AG04449 (cell line): ENCODE measurements at regions not wholly inside any gene's neighbourhood (a gene's known extent, or its start where the extent isn't known, plus 50 kb on each side); places are given as distances from the start of the nearest gene placed in this dataset.

ENCODE experiments used
- CTCF ChIA-PET: fragments of 350-600 bp; formaldehyde crosslinking; extraction: SDS; loops from one replicate; lab custom pipeline; 2021; ENCODE audit warnings: antibody characterized with exemption; lab: Yijun Ruan, JAX
- POLR2A ChIA-PET: fragments of 400-600, 350-600 bp; formaldehyde crosslinking; extraction: SDS; loops from one replicate; lab custom pipeline; 2020; ENCODE audit warnings: antibody characterized with exemption, inconsistent platforms; lab: Yijun Ruan, JAX
- DNase-seq: peaks from one replicate; pipeline ENCODE4 v3.0.0-alpha.2; 2010; ENCODE audit warnings: low read depth, low spot score
- H3K4me3 ChIP-seq: 2 replicates; pipeline ENCODE4 v1.5.1; 2011; ENCODE audit warnings: low read depth, mild to moderate bottlenecking, control low read depth, low read length
- TF ChIP-seq, protein P1 (sequence below): IDR thresholded peaks from one replicate; pipeline ENCODE4 v1.5.1; 2011; ENCODE audit warnings: mild to moderate bottlenecking, moderate library complexity, low read length, control low read depth, inconsistent platforms; ENCODE audit not compliant: insufficient read depth; ENCODE audit errors: missing control alignments

DNA sequence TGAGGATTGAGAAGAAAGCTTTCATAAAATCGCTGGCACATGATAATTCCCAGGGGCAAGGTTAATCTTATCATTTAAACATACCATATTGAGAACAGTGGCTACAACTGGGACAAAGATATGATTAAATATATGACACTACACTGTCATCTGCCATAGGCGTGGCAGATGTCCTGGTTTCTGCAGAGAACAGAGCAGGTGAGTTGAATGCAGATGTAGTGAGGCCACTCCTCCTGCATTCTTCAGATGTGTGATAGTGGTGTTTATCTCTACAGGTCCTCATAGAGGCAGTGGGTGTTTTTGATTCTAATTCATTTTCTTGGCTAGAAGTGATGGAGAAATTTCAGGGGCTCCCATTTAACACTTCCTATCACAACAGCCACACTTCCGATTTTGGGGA is 237.0 kb upstream of the CDH9 start:
- ChIA-PET POLR2A (no interaction called here), CTCF (no interaction called here)
- TF ChIP-seq, protein P1, sequence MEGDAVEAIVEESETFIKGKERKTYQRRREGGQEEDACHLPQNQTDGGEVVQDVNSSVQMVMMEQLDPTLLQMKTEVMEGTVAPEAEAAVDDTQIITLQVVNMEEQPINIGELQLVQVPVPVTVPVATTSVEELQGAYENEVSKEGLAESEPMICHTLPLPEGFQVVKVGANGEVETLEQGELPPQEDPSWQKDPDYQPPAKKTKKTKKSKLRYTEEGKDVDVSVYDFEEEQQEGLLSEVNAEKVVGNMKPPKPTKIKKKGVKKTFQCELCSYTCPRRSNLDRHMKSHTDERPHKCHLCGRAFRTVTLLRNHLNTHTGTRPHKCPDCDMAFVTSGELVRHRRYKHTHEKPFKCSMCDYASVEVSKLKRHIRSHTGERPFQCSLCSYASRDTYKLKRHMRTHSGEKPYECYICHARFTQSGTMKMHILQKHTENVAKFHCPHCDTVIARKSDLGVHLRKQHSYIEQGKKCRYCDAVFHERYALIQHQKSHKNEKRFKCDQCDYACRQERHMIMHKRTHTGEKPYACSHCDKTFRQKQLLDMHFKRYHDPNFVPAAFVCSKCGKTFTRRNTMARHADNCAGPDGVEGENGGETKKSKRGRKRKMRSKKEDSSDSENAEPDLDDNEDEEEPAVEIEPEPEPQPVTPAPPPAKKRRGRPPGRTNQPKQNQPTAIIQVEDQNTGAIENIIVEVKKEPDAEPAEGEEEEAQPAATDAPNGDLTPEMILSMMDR, result no peak
- no peak for DNase-seq
- H3K4me3 ChIP-seq, result no peak overlapping the region

DNA sequence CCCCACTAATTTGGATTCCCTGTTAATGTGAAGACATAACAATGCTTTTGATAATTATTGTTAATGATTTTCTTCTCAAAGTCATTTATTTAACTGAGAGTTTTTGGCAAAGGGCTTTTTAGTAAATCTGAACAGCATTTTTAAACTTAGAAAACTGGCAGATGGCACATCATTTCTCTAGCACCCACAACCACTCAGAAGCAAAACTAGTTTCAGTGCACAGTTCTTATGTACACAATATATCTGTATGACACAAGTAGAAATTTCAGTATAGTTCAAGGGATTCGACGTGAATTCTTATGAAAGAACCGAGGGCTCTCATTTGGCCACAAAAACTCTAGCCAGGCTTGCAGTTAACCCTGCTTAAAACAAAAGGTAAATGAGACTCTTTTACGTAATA is 231.4 kb upstream of the CDH9 start:
- ChIA-PET POLR2A (no interaction called here), CTCF (no interaction called here)
- DNase-seq, result no peak
- no peak overlapping the region for H3K4me3 ChIP-seq
- TF ChIP-seq, protein P1, result no peak

DNA sequence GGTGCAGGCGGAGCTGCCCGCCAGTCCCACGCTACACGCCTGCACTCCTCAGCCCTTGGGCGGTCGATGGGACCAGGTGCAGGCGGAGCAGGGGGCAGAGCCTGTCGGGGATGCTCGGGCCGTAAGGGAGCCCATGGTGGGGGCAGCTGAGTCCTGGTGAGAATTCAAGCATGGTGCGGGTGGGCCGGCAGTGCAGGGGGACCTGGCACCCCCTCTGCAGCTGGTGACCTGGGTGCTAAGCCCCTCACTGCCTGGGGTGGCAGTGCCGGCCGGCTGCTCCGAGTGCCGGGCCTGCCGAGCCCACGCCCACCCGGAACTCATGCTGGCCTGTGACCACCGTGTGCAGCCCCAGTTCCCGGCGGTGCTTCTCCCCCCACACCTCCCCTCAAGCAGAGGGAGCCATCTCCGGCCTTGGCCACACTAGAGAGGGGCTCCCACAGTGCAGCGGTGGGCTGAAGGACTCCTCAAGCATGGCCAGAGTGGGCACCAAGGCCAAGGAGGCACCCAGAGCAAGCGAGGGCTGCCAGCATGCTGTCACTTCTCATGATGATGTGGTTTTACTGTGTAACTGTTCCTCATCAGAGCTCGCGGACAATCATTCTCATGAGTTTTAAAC is 228.9 kb upstream of the CDH9 start:
- H3K4me3 ChIP-seq, result no peak overlapping the region
- ChIA-PET POLR2A (no interaction called here), CTCF (no interaction called here)

DNA sequence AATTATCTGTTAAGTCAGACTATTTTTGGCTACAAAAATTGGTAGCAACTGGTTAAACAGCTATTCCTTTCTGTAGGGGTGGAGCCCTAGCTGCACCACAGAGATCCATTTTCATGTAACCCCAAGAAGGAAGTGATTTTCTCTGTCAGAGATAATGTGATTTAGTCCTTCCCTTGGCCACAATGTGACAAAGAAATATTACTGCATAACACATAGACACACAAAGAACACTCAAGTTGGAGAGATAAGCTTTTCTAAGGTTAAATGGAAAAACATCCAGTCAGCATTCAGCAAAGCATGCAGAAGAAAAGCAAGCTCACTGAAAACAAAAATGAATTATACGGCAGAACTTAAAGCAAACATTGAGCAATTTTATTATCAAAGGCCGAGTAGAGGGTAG is 227.8 kb upstream of the CDH9 start:
- CTCF ChIA-PET, result no interaction called here
- no peak overlapping the region for H3K4me3 ChIP-seq
- POLR2A ChIA-PET, result no interaction called here
- TF ChIP-seq, protein P1, result no peak
- DNase-seq, result no peak

More for the DNA sequence above, 228.9 kb upstream of the CDH9 start:
- DNase-seq, result no peak
- TF ChIP-seq, protein P1, result no peak

DNA sequence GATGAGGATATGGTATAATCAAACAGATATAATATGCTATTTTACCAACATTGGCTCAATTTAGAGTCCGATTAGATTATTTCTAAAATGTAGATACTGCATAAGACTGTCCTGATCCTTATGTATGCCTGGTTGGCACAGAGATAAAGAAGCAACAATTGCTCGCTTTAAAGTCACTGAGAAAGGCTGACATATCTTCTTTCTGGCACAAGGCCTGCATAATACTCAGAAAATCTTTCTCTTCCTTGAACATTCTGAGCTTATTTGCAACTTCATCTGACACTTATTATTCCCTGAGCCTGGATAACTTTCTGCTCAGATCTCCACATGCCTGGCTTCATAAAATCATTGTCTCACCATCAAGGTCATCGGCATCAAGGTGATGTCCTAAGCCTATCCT is 219.3 kb upstream of the CDH9 start:
- POLR2A ChIA-PET, result no interaction called here
- no peak overlapping the region for H3K4me3 ChIP-seq
- no peak for DNase-seq
- CTCF ChIA-PET, result no interaction called here
- TF ChIP-seq, protein P1, result no peak

DNA sequence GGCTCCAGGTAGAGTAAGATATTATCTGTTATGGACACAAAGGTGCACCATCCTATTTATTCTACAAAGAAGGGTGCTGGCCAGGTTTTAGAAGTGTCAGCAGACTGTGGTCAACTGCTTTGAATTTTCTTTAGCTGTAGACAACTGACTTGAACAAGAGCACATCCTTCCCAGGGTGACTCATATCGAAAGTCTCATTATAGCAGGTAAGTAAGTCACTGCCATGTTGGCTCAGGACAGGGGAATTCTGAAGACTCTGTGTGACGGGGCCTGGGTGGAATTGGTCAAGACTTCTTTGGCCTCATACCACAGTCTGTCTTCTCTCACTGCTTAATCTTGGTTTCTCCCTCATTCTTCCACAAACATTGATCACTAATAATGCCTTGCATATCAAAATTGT is 214.5 kb upstream of the CDH9 start:
- DNase-seq, result no peak
- no peak overlapping the region for H3K4me3 ChIP-seq
- POLR2A ChIA-PET, result no interaction called here
- TF ChIP-seq, protein P1, result no peak
- CTCF ChIA-PET, result no interaction called here
